Kidney (tissue), 13 donors: ENCODE measurements at regions not wholly inside any gene's neighbourhood (a gene's known extent, or its start where the extent isn't known, plus 50 kb on each side); places are given as distances from the start of the nearest gene placed in this dataset.

Experiments
- DNase-seq, 5 donors: peaks; one replicate each; pipeline ENCODE4 v3.0.0-alpha.2; 2013 to 2020
- FAIRE-seq: peaks from 2 replicates; lab custom pipeline; 2012; peaks lifted over from hg19 to GRCh38; lab: Jason Lieb, UNC
- H3K27ac ChIP-seq, 2 donors: one replicate each; pipeline ENCODE4 v1.7.0; 2013; ENCODE audit warnings: low read depth in 2 of 2, low read length in 2 of 2, inconsistent platforms in 1 of 2
- H3K27me3 ChIP-seq: one replicate; pipeline ENCODE4 v1.7.1; 2013; ENCODE audit warnings: low read length, inconsistent platforms; ENCODE audit not compliant: control insufficient read depth, insufficient read depth
- H3K36me3 ChIP-seq, 3 donors: one replicate each; pipeline versions ENCODE4 v1.7.0 to v1.7.1; 2013; ENCODE audit warnings: low read length in 3 of 3, control low read depth in 1 of 3, inconsistent platforms in 1 of 3; ENCODE audit not compliant: insufficient read depth in 3 of 3, control insufficient read depth in 2 of 3
- H3K4me1 ChIP-seq, 3 donors: one replicate each; pipeline versions ENCODE4 v1.7.0 to v1.7.1; 2013; ENCODE audit warnings: low read length in 3 of 3, inconsistent platforms in 1 of 3, low read depth in 1 of 3; ENCODE audit not compliant: control insufficient read depth in 2 of 3, insufficient read depth in 2 of 3
- H3K4me3 ChIP-seq, 3 donors: one replicate each; pipeline versions ENCODE4 v1.7.0 to v1.8.1; 2013; ENCODE audit warnings: low read length in 3 of 3, control low read depth in 1 of 3, inconsistent platforms in 1 of 3
- H3K9ac ChIP-seq, 3 donors: one replicate each; pipeline versions ENCODE4 v1.7.0 to v1.7.1; 2013; ENCODE audit warnings: low read length in 3 of 3, control low read depth in 1 of 3, inconsistent platforms in 1 of 3
- H3K9me3 ChIP-seq, 3 donors: one replicate each; pipeline versions ENCODE4 v1.7.0 to v1.7.1; 2013; ENCODE audit warnings: low read length in 3 of 3, control low read depth in 1 of 3, inconsistent platforms in 1 of 3; ENCODE audit not compliant: control insufficient read depth in 2 of 3, insufficient read depth in 1 of 3
- CTCF ChIP-seq: IDR thresholded peaks from 3 replicates; pipeline ENCODE4 v1.5.1; 2012; ENCODE audit warnings: mild to moderate bottlenecking, moderate library complexity, borderline replicate concordance; ENCODE audit not compliant: insufficient read depth; ENCODE audit errors: extremely low read depth
- intact Hi-C: fragments of 100-400 bp; cut with DNase I; formaldehyde crosslinking; loops from one replicate; pipeline ENCODE4 v1.11.1; 2022
- donor health status: control.
- donor health status: control.
- donor health status: control.
- donor health status: control.
- donor health status: control.
- donor health status: DM: yes; HTN: yes; CAD: no.
- donor health status: Normal renal cell carcinoma (clear cell type).

- H3K9ac ChIP-seq: peak overlapping the region in 1 of 3 donors; percentile 29
- no peak overlapping the region for H3K27ac ChIP-seq
- DNase-seq (peak in 1 of 5 donors; percentile 56), FAIRE-seq (no peak)
- H3K9me3 ChIP-seq: no peaks in the 10 kb centered on the region
- no peaks in the 10 kb centered on the region for H3K27me3 ChIP-seq
- intact Hi-C loops: no loop called here
- H3K36me3 ChIP-seq: no peaks in the 10 kb centered on the region
- peak overlapping the region in 1 of 3 donors; percentile 9 for H3K4me3 ChIP-seq
- no peak for TF ChIP-seq CTCF
- peaks cover 0 to 2% (median 0%) of the 10 kb centered on the region in 3 donors for H3K4me1 ChIP-seq
Observed at GRCh38 chr15:95479308-95479707, 851.2 kb upstream of the NR2F2 start.

DNA sequence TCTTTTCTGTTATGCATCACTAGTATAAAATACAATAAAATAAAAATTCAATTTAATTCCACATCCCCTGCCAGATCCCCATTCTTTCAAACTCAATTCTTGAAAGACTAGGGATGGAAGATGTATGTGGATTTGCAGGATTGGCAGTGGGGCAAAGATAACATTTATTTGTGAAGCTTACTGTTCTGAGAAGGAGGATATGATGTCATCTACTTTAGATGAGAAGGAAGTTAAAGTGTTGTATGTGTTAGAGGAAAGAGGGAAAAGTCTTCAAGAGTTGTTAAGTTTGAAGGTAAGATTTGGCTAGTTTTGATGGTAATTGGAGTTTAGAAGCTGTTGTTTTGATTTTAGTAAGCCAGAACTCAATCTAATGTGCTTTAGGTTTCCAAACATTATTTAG, 845.1 kb upstream of the NR2F2 start:
- H3K9ac ChIP-seq: no peak overlapping the region
- DNase-seq (no peak), FAIRE-seq (no peak)
- TF ChIP-seq CTCF: no peak
- H3K9me3 ChIP-seq: peaks cover 0 to 7% (median 0%) of the 10 kb centered on the region in 3 donors
- intact Hi-C loops: no loop called here
- H3K36me3 ChIP-seq: no peaks in the 10 kb centered on the region
- no peak overlapping the region for H3K27ac ChIP-seq
- H3K4me3 ChIP-seq: no peak overlapping the region
- H3K4me1 ChIP-seq: no peaks in the 10 kb centered on the region
- no peaks in the 10 kb centered on the region for H3K27me3 ChIP-seq

GRCh38 chr15:95486224-95486623, 844.3 kb upstream of the NR2F2 start:
- no peak for FAIRE-seq
- intact Hi-C loops: no loop called here
- no peak overlapping the region for H3K9ac ChIP-seq
- no peak for DNase-seq
- no peak overlapping the region for H3K27ac ChIP-seq
- no peaks in the 10 kb centered on the region for H3K4me1 ChIP-seq
- H3K27me3 ChIP-seq: no peaks in the 10 kb centered on the region
- no peaks in the 10 kb centered on the region for H3K36me3 ChIP-seq
- H3K4me3 ChIP-seq: no peak overlapping the region
- TF ChIP-seq CTCF: no peak
- H3K9me3 ChIP-seq: peaks cover 0 to 7% (median 0%) of the 10 kb centered on the region in 3 donors

DNA sequence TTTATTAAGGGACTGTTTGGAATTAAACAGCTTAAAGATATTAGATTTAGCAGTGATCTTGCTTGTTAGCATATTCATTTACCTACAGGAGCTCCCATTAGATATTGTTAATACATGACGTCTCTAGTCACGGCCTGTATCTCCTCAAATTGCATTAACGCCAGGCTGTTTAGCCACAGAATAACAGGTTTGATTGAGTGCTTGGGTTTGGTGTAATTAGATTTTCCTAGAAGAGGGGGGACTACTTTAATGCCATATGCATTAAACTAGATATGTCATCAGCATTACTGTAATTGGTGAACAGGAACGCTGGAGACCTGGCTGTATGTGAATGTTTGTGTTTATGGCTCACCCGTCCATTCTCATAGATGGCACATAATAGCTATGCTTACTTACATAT, 841.4 kb upstream of the NR2F2 start:
- Histone ChIP-seq H3K36me3 (no peaks in the 10 kb centered on the region), H3K9me3 (peaks cover 0 to 7% (median 0%) of the 10 kb centered on the region in 3 donors), H3K27ac (no peak overlapping the region), H3K4me1 (no peaks in the 10 kb centered on the region), H3K9ac (no peak overlapping the region), H3K27me3 (no peaks in the 10 kb centered on the region), H3K4me3 (no peak overlapping the region)
- no peak for DNase-seq
- intact Hi-C loops: no loop called here
- no peak for TF ChIP-seq CTCF
- no peak for FAIRE-seq
